ENCODE measurements at regions not wholly inside any gene's neighbourhood (a gene's known extent, or its start where the extent isn't known, plus 50 kb on each side); places are given as distances from the start of the nearest gene placed in this dataset.

- Histone ChIP-seq H3K9me1 (ENCODE audit: control insufficient read depth, extremely low read depth, insufficient read depth, low read length) (no peaks in the 10 kb centered on the region), H2AFZ (ENCODE audit: control insufficient read depth, low read length) (no peak overlapping the region), H3K9ac (ENCODE audit: control insufficient read depth, extremely low read depth, insufficient read depth, low read length) (no peak overlapping the region), H3K36me3 (ENCODE audit: control insufficient read depth in 2 of 2, extremely low read depth in 1 of 2, insufficient read depth in 2 of 2, low read length in 2 of 2) (no peaks in the 10 kb centered on the region), H3K4me3 (ENCODE audit: control insufficient read depth in 2 of 3, extremely low read depth in 1 of 3, insufficient read depth in 2 of 3, low read depth in 1 of 3, low read length in 3 of 3) (no peak overlapping the region), H4K20me1 (ENCODE audit: control insufficient read depth, extremely low read depth, insufficient read depth, low read length) (no peaks in the 10 kb centered on the region), H3K4me2 (ENCODE audit: control insufficient read depth, extremely low read depth, insufficient read depth, low read depth, low read length) (no peak overlapping the region), H3K27me3 (ENCODE audit: control insufficient read depth, extremely low read depth, insufficient read depth, low read length) (peaks cover 71% of the 10 kb centered on the region), H3K79me2 (ENCODE audit: control insufficient read depth, insufficient read depth, low read length) (no peaks in the 10 kb centered on the region), H3K4me1 (ENCODE audit: control insufficient read depth, extremely low read depth, insufficient read depth, low read length) (peaks cover 5% of the 10 kb centered on the region), H3K9me3 (ENCODE audit: control insufficient read depth, low read depth, low read length) (peaks cover 3% of the 10 kb centered on the region), H3K27ac (ENCODE audit: control insufficient read depth, insufficient read depth, low read length) (no peak overlapping the region)
- DNase-seq (ENCODE audit: low read depth, low spot score) (no peak), FAIRE-seq (no peak)
- dilution Hi-C loops (cut with MboI; ENCODE audit: extremely low pct_ligation_motif_present, low sequenced_read_pairs), result no loop called here
- TF ChIP-seq EZH2 (IDR thresholded peaks at IDR 0.05; ENCODE audit: low read length) (no peak), CTCF (optimal IDR thresholded peaks at IDR 0.05 in 1 of 3, IDR thresholded peaks at IDR 0.05 in 1 of 3, conservative IDR thresholded peaks at IDR 0.05 in 1 of 3; ENCODE audit: extremely low read depth in 1 of 3, insufficient read depth in 2 of 3, low read length in 3 of 3) (no peak)
Measured at GRCh38 chr10:100658269-100658668, 87.1 kb upstream of the PAX2 start.

- H3K4me1 ChIP-seq (ENCODE audit: control insufficient read depth, extremely low read depth, insufficient read depth, low read length), result peaks cover 5% of the 10 kb centered on the region
- no peak overlapping the region for H3K4me3 ChIP-seq (ENCODE audit: control insufficient read depth in 2 of 3, extremely low read depth in 1 of 3, insufficient read depth in 2 of 3, low read depth in 1 of 3, low read length in 3 of 3)
- H3K27ac ChIP-seq (ENCODE audit: control insufficient read depth, insufficient read depth, low read length), result no peak overlapping the region
- FAIRE-seq, result no peak
- H3K4me2 ChIP-seq (ENCODE audit: control insufficient read depth, extremely low read depth, insufficient read depth, low read depth, low read length), result no peak overlapping the region
- no peaks in the 10 kb centered on the region for H4K20me1 ChIP-seq (ENCODE audit: control insufficient read depth, extremely low read depth, insufficient read depth, low read length)
- no peak overlapping the region for H2AFZ ChIP-seq (ENCODE audit: control insufficient read depth, low read length)
- peaks cover 64% of the 10 kb centered on the region for H3K27me3 ChIP-seq (ENCODE audit: control insufficient read depth, extremely low read depth, insufficient read depth, low read length)
- TF ChIP-seq CTCF (optimal IDR thresholded peaks at IDR 0.05 in 1 of 3, IDR thresholded peaks at IDR 0.05 in 1 of 3, conservative IDR thresholded peaks at IDR 0.05 in 1 of 3; ENCODE audit: extremely low read depth in 1 of 3, insufficient read depth in 2 of 3, low read length in 3 of 3) (no peak), EZH2 (IDR thresholded peaks at IDR 0.05; ENCODE audit: low read length) (peak; percentile 74)
- H3K9me1 ChIP-seq (ENCODE audit: control insufficient read depth, extremely low read depth, insufficient read depth, low read length), result no peaks in the 10 kb centered on the region
- peaks cover 3% of the 10 kb centered on the region for H3K9me3 ChIP-seq (ENCODE audit: control insufficient read depth, low read depth, low read length)
- DNase-seq (ENCODE audit: low read depth, low spot score), result no peak
- H3K36me3 ChIP-seq (ENCODE audit: control insufficient read depth in 2 of 2, extremely low read depth in 1 of 2, insufficient read depth in 2 of 2, low read length in 2 of 2), result no peaks in the 10 kb centered on the region
- H3K79me2 ChIP-seq (ENCODE audit: control insufficient read depth, insufficient read depth, low read length), result no peaks in the 10 kb centered on the region
- dilution Hi-C loops (cut with MboI; ENCODE audit: extremely low pct_ligation_motif_present, low sequenced_read_pairs), result no loop called here
- H3K9ac ChIP-seq (ENCODE audit: control insufficient read depth, extremely low read depth, insufficient read depth, low read length), result no peak overlapping the region
Measured at GRCh38 chr10:100659361-100660098, 85.9 kb upstream of the PAX2 start.
